DOHH2 (cell line): ENCODE measurements at regions not wholly inside any gene's neighbourhood (a gene's known extent, or its start where the extent isn't known, plus 50 kb on each side); places are given as distances from the start of the nearest gene placed in this dataset.
"Not testable (repeated sequence)": the region's sequence is repeated elsewhere in the genome, so short reads cannot be mapped to it uniquely, and the experiment has no call there.

Experiments
- EZH2phosphoT487 ChIP-seq: fragments of 200-600 bp; sonication (generic); IDR thresholded peaks from 2 replicates; pipeline ENCODE4 v1.6.1; 2017; ENCODE audit warnings: borderline replicate concordance, mild to moderate bottlenecking, antibody characterized with exemption, low read length, moderate library complexity, mixed read lengths
- TF ChIP-seq, protein P1 (sequence below): fragments of 200-600 bp; sonication (generic); IDR thresholded peaks from one replicate; pipeline ENCODE4 v1.5.1; 2014; ENCODE audit warnings: antibody characterized with exemption, mild to moderate bottlenecking, low read depth, low read length; ENCODE audit not compliant: poor library complexity, severe bottlenecking

DNA sequence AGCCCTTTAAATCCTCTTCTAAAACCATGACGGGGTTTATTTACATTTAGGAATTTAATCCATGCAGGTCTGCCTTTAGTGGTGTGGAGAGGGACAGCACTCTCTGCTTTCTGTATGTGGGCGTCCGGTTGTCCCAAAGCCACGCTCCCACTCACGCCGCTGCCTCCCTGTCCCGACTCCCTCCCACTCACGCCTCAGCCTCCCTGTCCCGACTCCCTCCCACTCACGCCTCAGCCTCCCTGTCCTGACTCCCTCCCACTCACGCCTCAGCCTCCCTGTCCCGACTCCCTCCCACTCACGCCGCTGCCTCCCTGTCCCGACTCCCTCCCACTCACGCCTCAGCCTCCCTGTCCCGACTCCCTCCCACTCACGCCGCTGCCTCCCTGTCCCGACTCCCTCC, 71.2 kb downstream of the FOXL3 start:
- TF ChIP-seq, protein P1, sequence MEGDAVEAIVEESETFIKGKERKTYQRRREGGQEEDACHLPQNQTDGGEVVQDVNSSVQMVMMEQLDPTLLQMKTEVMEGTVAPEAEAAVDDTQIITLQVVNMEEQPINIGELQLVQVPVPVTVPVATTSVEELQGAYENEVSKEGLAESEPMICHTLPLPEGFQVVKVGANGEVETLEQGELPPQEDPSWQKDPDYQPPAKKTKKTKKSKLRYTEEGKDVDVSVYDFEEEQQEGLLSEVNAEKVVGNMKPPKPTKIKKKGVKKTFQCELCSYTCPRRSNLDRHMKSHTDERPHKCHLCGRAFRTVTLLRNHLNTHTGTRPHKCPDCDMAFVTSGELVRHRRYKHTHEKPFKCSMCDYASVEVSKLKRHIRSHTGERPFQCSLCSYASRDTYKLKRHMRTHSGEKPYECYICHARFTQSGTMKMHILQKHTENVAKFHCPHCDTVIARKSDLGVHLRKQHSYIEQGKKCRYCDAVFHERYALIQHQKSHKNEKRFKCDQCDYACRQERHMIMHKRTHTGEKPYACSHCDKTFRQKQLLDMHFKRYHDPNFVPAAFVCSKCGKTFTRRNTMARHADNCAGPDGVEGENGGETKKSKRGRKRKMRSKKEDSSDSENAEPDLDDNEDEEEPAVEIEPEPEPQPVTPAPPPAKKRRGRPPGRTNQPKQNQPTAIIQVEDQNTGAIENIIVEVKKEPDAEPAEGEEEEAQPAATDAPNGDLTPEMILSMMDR: not testable (repeated sequence)
- not testable (repeated sequence) for TF ChIP-seq EZH2phosphoT487
